ENCODE measurements at regions not wholly inside any gene's neighbourhood (a gene's known extent, or its start where the extent isn't known, plus 50 kb on each side); places are given as distances from the start of the nearest gene placed in this dataset.

DNA sequence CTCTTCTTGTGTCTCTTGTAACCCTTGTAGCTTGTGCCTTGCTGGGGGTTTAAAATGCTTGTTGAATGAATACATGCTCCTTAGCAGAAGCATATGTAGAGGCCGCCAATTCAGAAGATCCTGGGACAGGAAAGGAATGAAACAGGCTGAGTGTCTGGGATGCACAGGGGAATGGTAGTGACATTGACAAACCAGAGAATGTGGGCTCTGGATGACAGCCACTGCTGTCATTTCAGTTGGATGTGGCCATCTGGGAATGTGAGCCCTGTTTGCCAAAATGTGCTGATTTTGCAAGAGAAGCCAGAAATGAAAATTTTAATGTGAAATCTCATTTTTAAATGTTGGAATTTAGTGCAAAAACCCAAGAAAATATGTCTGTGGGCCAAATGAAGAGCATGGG is 136.8 kb downstream of the DACT1 start:
- TF ChIP-seq, protein P1, sequence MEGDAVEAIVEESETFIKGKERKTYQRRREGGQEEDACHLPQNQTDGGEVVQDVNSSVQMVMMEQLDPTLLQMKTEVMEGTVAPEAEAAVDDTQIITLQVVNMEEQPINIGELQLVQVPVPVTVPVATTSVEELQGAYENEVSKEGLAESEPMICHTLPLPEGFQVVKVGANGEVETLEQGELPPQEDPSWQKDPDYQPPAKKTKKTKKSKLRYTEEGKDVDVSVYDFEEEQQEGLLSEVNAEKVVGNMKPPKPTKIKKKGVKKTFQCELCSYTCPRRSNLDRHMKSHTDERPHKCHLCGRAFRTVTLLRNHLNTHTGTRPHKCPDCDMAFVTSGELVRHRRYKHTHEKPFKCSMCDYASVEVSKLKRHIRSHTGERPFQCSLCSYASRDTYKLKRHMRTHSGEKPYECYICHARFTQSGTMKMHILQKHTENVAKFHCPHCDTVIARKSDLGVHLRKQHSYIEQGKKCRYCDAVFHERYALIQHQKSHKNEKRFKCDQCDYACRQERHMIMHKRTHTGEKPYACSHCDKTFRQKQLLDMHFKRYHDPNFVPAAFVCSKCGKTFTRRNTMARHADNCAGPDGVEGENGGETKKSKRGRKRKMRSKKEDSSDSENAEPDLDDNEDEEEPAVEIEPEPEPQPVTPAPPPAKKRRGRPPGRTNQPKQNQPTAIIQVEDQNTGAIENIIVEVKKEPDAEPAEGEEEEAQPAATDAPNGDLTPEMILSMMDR (IDR thresholded peaks at IDR 0.05; ENCODE audit: extremely low read depth in 1 of 2, insufficient read depth in 1 of 2, low read depth in 1 of 2, low read length in 2 of 2) = no peak
- TF ChIP-seq POLR2AphosphoS5 (IDR thresholded peaks at IDR 0.05; ENCODE audit: insufficient read depth, low read depth, low read length) = no peak
- no peak for TF ChIP-seq POLR2A (IDR thresholded peaks at IDR 0.05; ENCODE audit: low read depth, low read length)
- no peak for TF ChIP-seq EZH2 (IDR thresholded peaks at IDR 0.05; ENCODE audit: borderline replicate concordance, low read depth, low read length, severe bottlenecking)
- TF ChIP-seq JUN (IDR thresholded peaks at IDR 0.05; ENCODE audit: borderline replicate concordance, insufficient read depth, insufficient read length, low read depth) = no peak
- TF ChIP-seq, protein P2, sequence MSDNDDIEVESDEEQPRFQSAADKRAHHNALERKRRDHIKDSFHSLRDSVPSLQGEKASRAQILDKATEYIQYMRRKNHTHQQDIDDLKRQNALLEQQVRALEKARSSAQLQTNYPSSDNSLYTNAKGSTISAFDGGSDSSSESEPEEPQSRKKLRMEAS (IDR thresholded peaks at IDR 0.05; ENCODE audit: insufficient read depth, insufficient read length) = no peak
- TF ChIP-seq GATA2 (IDR thresholded peaks at IDR 0.05; ENCODE audit: insufficient read depth, insufficient read length, low read depth, low read length) = no peak
- TF ChIP-seq MYC (IDR thresholded peaks at IDR 0.05; ENCODE audit: low read depth, low read length) = no peak
- no peak for TF ChIP-seq FOS (IDR thresholded peaks at IDR 0.05; ENCODE audit: borderline replicate concordance, insufficient read depth, low read length)
